SKM-1 (cell line): ENCODE measurements at regions not wholly inside any gene's neighbourhood (a gene's known extent, or its start where the extent isn't known, plus 50 kb on each side); places are given as distances from the start of the nearest gene placed in this dataset.
"Not testable (repeated sequence)": the region's sequence is repeated elsewhere in the genome, so short reads cannot be mapped to it uniquely, and the experiment has no call there.

Experiments
- DNase-seq: peaks from one replicate; lab custom pipeline; 2025; ENCODE audit not compliant: unreplicated experiment; lab: John Stamatoyannopoulos, UW

DNA sequence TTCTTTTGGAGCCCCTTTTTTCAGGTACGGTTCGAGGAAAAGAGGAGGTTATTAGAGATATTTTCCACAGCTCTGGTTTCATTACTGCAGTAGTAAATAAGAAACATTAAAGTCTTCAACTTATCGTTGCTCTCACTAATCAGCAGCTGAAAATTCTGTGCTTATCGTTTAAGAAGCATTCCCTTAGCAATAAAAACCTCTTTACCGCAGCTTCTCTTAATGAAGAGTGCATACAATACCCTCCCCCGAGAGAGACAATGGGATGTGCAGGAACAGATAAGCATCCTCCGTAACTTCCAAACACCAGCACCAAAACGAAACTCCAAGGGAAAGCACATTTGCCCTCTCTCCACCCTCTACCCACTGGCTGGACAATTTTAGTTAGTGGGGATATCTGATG lies 384.5 kb downstream of the NEBL start:
- no peak for DNase-seq

DNA sequence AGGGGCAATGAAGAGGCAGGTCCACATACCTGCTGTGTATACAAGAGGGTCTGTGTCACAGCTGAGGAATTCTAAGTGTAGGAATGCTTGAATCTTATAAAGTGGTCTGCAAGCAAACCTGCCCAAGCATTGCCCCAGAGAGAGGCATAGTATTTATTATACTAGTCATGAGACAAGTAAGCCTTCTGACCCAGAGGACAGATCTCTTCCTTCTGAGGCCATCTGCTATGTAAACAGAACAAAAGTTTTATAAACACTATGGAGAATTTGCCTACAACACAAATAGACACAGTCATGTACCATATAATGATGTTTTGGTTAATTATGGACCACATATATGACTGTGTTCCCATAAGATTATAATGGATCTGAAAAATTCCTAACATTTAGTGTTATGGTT lies 388.2 kb downstream of the NEBL start:
- DNase-seq = no peak

DNA sequence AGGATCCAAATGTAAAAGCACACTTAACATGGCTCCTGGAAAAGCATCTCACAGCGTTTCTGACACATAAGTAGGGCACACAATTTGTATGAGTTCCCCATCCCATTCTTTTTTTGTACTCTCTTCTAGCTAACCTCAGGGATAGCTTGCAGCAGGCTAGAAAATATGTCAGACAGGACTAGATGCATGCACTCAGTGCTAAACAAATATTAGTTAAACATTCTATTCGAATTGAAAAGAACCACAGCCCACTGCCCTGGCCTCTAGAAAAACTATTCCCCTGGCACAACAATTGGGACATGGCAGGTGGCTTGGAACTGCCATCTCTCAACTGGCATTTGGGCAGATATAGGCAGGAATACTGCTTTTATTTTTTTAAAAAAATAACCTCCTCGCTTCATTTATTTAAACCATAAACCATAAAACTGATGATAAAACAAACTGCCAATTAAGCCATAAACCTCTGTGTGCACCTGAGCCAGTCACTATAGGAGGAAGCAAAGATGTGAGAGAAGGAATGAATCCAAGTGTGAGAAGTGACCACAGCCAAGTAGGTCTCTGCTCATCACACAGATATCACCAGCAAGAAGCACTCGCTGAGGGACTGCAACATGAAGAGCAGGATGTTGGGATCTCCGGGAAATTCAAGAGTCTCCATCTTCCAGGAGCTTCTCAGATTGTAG lies 394.1 kb downstream of the NEBL start:
- no peak for DNase-seq

DNA sequence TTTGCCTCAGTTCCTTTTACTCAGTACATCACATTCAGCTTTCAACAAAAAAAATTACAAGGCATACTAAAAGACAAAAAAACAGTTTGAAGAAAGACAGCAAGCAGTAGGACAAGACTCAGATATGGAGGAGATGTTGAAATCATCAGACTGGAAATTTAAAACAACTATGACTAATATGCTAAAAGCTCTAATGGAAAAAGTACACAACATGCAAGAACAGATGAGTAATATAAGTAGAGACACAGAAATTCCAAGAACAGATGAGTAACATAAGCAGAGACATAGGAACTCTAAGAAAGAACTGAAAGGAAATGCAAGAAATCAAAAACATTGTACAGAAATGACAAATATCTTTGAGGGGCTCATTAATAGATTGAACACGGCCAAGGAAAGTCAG lies 402.6 kb downstream of the NEBL start:
- DNase-seq = no peak

DNA sequence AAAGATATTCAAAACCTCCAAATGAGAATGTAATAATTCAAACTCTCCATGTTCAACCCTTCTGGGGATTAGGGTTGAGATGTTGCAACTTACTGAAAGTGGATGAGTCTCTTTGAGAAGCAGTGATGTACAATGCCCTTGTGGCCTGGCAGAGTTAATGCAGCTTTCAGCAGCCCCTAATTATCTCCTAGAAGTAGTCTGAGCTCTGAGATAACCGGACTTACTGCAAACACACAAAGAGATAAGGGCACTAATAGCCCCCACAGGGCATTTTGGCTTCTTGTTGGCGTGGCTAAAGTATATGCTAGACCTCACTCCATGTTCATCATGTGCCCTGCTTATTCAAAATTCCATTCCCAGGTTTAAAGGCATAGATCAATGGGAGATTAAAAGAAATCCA lies 404.7 kb downstream of the NEBL start:
- DNase-seq = no peak

DNA sequence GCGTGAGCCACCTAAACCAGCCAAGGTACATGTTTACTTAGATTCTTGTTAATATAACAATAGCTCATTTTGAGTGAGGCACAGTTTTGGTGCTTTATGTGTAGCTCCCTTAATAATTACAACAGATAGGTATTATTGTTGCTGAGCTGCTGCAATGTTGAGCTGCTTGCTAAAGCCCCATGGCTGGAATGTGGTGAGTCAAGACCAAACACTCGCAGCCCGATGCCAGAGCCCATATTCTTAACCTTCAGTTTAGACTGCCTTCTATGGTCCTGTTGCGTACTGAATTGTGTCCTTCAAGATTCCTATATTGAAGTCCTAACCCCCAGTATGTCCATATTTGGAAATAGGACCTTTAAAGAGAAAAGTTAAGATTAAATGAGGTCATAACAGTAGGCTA lies 407.1 kb downstream of the NEBL start:
- no peak for DNase-seq

DNA sequence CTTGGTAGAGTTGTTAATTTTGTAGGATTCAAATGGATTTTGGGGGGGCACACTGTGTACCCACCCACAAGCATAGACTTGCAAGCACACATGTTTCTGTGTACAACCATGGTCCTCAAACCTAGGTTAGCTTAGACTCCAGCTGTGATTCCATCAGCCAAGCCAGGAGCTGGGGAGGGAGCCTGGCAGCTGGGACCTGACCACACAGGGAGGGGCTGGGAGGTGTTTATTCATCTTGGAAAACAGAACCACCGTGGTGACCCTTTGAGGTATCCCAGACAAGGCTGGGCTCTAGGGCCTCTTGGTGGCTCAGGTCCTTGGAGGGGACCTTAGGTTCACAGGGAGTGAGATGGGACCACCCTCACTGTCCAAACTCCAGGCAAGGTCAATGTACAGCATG lies 410.3 kb downstream of the NEBL start:
- no peak for DNase-seq

DNA sequence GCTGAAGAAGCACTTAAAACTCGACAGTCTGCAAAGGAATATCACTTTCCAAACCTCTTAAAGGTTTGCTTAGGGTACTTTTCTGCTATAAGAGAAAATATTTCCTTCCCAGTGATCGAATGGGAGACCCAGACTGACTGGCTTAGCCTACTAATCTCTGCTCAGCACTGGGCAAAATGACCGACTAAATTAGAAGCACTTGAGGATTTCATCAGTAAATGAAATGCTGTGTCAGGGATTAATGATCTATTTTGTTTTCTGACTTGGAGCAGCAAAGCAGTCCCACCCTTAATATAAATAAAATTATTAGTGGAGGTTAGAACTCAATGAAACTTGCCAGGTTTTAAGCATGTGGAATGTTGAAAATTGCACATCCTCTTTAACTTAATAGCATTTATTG lies 411.6 kb downstream of the NEBL start:
- no peak for DNase-seq

DNA sequence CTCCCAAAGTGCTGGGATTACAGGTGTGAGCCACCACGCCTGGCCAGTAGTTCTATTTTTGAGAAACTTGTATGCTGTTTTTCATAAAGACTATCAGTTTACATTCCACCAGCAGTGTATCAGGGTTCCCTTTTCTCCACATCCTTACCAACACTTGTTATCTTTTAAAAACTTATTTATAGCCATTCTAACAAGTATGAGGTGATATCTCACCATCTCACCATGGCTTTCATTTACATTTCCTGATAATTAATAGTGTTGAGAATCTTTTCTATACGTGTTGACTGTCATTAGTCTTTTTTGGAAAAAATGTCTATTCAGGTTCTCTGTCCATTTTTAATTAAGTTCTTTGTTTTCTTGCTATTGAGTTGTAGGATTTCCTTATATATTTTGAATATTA lies 416.1 kb downstream of the NEBL start:
- DNase-seq = no peak

DNA sequence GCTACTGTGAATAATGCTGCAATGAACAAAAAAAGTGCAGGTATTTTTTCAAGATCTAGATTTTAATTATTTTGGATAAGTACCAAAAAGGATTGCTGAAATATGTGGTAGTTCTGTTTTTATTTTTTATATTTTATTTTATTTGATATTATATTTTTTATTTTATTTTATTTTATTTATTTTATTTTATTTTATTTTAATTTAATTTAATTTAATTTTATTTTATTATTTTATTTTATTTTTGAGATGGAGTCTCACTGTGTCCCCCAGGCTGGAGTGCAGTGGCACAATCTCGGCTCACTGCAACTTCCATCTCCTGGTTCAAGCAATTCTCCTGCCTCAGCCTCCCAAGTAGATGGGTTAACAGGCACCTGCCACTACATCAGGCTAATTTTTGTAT lies 416.5 kb downstream of the NEBL start:
- not testable (repeated sequence) for DNase-seq

DNA sequence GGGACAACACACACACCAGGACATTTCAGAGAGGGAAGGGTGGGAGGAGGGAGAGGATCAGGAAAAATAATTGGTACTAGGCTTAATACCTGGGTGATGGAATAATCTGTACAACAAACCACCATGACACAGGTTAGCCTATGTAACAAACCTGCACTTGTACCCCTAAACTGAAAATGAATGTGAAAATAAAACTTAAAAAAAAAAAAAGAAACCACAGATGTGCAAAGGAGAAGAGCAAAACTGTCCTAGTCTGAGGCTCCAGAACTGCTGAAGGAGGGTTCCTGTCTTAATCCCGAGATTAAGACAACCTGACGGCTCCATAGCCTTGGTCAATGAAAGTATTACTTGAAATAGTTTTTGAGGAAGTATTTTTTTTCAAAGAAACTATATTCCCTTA lies 423.0 kb downstream of the NEBL start:
- DNase-seq = no peak

DNA sequence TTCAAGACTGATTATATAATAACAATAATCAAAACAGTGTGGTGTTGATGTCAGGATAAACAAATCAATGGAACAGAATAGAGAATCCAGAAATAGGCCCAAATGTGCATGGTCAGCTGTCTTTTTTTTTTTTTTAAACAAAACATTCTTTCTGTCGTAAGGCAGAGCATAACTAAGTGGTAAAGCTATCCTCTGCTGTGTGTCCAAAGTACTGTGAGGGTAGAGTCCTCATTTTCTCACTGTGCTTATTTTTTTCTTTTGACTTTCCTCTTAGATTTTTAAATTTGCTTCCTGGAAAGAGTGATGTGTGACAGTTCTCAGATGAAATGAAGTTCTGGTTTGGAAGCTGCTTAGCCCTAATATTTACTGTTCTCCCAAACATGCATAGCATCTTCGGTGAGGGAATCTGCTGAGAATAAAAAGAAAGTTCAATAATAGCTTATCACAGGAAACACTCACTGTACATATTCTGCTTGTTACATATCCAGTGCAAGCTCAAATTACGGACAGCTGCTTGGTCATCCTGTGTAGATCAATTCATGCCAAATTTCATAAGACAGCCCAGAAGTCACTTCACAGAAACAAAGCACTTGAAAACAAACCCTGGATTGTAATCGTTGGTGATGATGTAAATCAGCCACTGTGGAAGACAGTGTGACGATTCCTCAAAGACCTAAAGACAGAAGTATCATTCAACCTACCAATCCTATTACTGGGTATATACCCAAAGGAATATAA lies 423.9 kb downstream of the NEBL start:
- no peak for DNase-seq

DNA sequence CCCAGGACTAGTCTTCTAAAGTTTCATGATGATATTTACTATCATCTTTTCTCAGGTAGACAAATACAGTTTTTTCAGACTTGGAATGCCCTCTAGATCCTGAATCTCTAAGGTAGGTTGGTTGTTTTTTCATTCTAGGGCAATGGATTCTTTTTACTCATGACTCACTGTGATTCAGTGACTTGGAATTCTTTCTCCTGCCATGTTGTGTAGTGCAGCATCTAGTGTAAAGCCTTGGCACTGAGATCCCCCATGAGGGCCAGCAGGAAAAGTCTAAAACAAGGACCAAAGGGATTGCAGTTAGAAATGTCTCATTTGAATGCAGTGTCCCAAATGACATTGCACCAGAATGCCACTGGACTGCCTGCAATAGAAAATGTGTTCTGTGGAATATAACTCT lies 430.4 kb downstream of the NEBL start:
- DNase-seq = no peak

DNA sequence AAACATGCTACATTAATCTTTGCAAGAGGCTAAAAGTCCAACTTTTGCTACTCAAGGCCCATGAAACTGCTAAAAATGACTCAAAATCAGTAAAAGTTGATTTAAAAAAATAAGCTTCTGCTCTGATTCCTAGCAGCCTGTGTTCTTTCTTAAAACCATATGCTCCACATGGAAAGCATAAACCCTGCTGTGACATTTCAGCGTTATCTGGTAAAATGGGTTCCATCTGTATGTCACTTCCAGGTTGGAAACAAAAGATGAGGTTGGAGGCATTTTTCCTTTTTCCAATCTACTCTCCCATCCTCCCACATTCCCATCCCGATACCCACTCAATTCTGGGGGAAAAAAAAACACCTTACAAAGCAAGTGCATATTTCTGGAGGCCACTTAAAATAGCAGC lies 439.5 kb downstream of the NEBL start:
- no peak for DNase-seq

DNA sequence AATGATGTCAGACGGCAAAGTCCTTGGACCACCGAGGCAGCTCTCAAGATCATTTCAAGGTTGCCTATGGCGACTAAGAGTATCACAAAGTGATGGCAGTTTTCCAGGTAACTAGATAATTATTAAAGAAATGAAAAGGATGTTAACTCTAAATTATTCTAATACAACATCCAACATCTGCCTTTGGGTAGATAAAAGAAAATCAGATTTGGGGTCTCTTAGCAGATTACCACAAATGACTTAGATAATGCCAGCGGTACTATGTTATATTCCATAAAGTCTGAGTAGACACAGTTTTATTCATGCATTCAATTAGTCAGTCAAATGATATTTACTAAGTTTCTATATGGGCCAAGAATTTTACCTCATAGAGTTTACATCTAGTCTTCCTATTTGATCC lies 441.3 kb downstream of the NEBL start:
- DNase-seq = no peak

DNA sequence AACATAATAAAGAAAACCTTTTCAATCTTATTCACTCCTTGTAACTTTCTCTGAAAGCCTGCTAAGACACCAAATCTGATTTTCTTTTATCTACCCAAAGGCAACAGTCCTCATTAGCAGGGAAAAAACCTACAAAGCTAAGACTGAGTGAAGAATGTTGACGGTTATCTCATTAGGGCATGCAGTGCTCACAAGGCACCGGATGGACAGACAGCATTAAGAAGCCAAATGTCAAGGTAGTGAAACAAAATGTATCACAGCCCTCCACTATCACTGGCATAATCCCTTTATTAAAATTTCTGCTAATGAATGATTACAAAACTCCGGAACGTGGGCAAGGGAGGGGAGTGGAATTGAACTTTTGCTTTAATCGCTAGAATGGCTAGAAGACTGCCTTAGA lies 442.8 kb downstream of the NEBL start:
- no peak for DNase-seq

DNA sequence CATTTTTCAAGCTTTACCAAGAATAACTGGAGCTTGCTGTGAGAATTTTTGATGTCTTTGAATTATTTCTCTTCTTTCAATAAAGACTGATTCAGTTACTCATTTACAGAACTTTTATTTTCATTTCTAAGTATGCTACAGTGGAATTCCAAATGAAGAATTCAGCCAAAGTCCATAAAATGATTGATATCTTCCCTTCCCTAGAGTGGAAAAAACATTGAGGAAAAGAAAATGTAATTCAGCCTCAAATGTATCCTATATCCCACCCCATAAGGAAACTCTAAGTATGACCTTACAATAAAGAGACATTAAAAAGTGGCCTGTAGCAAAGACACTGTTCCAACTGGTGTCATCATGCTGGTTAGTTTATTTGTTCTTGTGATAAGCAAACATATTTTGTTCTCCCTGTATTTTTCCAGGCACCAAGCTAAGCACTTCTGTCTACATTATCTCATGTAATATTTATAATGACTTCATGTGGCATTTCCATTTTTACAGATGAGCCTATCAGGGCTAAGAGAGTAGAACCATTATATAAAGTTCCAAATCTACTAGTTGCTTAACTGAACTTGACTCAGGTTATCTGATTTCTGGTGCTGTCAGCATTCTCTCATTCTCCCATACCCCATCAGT lies 450.4 kb downstream of the NEBL start:
- no peak for DNase-seq

DNA sequence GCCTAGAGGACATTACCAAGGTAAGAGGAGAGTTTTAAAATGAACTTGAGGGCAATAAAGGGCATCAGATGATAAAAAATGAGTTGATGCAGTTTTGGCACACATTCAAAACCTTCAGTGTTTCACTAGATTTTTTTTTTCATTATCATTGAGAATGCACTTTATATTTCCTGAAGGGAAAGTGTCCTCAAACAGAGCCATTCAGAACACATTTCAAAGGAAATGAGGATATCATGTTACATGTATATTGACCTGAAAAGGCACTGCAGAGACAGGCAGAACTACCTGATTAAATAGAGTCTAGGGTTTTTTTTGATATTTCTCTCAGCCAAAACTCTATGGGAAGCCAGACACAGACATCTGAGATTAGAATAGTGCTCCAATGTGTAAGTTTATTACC lies 454.0 kb downstream of the NEBL start:
- no peak for DNase-seq

DNA sequence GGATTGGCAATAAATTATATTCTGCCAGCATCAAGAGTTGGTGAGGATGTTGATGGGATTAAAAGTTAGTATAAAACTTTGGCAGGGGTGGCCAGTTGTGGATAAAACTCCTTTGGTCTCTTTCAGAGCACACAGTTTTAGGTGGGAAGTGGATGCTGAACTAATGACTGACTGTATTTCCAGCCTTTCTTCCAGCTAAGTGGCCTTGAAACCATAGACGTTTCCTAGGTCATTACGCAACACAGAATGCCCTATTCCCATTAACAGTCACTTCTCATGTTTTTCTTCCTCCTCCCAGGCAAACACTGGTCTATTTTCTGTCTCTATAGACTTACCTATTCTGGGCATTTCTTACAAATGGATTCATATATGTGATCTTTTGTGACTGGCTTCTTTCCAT lies 467.4 kb downstream of the NEBL start:
- no peak for DNase-seq

DNA sequence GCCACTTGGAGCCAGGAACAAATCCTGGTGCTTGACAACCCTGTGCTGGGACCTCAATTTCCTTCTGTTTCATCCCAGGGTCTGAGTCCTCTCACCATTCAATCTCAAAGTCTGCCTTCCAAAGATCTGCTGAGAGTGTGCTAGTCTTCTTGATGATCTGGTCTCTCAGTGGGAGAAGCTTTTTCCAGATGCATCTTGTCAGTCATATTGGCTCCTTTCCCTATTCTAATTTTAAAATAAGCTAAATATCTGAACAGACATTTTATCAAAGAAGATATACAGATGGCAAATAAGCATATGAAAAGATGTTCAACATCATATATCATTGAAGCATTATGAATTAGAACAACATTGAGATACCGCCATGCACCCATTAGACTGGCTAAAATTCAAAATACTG lies 469.3 kb downstream of the NEBL start:
- no peak for DNase-seq

DNA sequence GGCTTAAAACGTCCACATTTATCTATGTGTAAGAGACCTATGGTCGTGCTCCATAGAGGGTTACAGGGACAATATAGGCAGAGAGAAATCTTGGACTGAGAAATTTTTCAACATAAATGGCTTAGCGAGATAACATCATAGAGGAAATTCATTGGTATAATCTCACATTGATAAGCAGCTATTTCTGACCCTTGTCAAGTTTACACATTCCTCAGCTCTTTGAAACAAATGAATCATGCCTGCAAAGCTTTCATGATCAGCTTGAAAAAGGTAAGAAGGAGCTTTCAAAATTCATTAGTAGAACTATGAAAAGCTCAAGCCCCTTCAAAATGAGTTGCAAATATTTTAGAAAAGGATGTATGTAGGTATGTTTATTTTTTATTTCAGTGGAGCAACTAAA lies 478.8 kb downstream of the NEBL start:
- no peak for DNase-seq

DNA sequence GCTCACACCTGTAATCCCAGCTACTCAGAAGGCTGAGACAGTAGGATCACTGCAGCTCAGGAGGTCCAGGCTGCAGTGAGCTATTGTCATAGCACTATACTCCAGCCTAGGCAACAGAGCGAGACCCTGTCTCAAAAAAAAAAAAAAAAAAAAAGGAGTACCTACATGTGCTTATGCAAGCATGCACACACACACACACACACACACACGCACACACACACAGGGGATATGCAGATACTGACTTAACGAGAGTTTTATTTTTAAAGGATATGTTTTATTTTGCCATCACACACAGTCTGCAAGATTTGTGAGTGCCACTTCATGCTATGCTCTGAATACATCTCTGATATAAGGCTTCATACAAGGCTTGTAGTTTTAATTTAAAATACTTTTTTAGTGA lies 479.3 kb downstream of the NEBL start:
- DNase-seq = no peak

DNA sequence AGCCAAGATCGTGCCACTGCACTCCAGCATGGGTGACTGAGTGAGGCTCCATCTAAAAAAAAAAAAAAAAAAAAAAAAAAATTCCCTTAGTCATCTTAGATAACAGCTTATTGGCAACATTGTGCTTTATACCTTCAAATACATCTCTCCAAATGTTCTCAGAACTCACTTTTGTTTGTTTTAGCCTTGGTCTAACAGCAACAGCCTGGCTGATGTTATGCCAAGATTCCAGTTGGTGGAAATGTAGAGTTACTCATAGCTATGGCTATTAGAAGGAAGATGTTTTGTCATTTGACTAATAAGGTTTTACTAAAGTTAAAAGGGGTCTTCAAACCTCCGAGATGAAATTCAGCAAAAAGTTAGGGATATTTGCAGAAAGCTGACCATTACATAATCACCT lies 481.4 kb downstream of the NEBL start:
- DNase-seq = no peak
